HuH-7.5 (cell line): ENCODE measurements at regions not wholly inside any gene's neighbourhood (a gene's known extent, or its start where the extent isn't known, plus 50 kb on each side); places are given as distances from the start of the nearest gene placed in this dataset.

Experiments used
- DNase-seq: peaks from one replicate; pipeline ENCODE4 v3.0.0; 2011; ENCODE audit warnings: low spot score

DNA sequence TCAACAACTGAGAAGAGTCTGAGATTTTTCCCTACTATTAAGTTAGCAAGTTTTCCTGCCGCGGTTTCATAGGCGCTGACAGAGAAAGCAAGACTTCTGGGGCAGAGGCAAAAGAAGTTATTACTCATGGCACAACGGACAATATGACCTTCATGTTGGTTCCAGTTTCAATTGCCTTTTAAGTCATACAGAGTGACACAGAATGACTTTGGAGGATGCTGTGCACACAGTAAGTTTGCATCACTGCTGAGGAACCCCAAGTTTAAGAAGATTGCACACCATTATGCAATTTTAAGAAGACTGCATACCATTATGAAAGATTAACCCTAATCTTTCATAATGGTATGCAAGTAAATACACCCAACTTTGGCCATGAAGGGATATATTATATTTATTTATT lies 626.5 kb upstream of the CHORDC1 start:
- no peak for DNase-seq

DNA sequence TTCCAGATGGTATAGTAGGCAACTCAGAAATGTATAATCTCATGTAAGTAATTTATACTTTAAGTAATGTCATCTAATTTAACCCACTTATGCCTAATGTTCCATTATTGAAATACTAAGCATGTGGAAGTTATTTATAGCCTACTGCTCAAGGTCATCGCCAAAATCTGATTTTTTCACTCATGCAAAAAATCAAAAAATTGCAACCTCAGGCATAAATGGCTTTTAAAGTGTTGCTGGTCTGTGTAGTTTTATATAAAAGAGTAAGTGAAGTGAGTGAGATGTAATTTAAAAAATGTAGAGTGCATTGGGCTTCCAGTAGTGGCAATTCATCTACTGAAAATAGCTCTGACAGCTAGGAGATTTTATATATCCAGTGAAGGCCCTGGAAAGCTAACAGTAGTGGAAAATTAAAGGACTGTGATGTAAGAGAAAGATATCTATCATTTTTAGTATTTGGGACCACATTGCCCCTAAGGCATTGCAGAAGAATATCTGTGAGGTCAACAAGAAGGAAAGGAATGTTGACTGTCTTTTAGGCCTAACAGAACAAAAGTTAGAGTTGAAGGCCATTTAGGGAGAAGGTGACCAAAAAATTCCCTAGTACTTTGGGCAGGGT lies 624.5 kb upstream of the CHORDC1 start:
- no peak for DNase-seq

- no peak for DNase-seq
These were observed 623.8 kb upstream of the CHORDC1 start for GRCh38 chr11:90846628-90847027.

DNA sequence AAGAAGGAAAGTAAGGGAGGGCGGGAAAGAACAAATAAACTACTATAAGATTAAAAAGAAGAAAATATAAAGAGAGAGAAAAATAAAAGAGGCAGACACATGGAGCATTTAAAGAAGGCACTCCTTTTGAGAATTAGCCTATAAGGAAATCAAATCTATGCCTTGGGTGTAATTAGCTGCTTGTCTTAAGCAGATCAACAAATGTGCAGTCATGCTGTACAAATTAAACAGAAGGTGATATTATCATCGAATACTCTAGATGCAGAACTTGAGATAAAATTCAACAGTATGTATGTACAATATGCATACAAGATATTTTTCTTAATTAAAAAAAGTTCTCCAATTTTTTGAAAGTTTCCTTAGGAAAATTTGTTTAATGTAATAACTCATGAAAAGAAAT lies 623.0 kb upstream of the CHORDC1 start:
- no peak for DNase-seq

GRCh38 chr11:90845126-90845525 lies 622.3 kb upstream of the CHORDC1 start:
- DNase-seq, result no peak

GRCh38 chr11:90844041-90844440 lies 621.2 kb upstream of the CHORDC1 start:
- DNase-seq, result no peak

GRCh38 chr11:90842681-90843080 lies 619.8 kb upstream of the CHORDC1 start:
- DNase-seq, result no peak

DNA sequence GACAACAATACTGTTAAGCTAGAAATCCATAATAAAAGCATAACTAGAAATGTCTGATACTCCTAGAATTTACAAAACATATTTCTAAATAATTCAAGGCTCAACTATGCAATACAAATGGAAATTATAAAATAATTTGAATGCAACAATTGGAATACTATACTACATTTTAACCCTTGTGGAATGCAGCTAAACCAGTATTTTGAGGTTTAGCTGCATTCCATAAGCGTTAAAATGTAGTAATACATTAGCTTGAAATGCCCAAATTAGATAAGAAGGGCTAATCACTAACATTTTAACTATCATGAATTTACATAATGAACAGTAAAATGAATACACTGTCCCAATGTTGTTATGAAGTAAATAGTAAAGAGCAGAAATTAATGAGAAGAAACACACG lies 617.2 kb upstream of the CHORDC1 start:
- DNase-seq, result no peak

DNA sequence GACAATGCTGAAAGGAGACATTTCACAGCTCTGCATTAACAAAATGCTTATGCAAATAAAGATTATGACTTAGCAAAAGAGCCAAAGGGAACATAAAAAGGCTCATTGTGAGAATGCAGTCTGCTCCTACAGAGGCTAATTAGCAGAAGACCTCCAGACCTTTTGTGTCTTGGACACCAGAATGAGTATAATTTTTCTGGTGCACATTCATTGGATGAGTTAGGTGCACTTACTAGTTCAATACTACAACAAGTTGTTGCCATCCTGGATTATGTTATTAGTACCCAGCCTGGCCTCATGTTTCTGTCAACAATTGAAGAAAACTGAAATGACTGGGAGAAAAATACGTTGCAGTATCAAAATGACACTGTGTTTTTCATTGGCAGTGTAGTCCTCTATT lies 613.2 kb upstream of the CHORDC1 start:
- DNase-seq, result no peak

DNA sequence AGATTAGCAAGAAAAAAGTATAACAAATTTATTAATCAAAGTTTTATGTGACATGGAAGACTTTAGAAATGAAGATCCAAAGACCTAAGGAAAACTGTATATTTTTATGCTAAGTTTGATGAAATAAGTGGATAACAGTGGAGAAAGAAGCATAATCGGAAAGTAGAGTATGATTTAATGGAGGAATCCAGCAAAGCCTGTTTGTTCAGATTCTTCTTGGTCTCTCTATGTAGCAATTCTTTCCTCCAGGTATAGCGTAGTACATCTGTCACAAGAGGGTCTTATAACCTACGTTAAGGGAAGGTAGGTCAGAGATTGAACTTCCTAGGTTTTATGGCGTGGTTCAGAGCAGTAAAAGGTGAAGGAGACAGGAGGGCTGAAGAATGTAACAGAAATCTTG lies 600.6 kb upstream of the CHORDC1 start:
- no peak for DNase-seq

DNA sequence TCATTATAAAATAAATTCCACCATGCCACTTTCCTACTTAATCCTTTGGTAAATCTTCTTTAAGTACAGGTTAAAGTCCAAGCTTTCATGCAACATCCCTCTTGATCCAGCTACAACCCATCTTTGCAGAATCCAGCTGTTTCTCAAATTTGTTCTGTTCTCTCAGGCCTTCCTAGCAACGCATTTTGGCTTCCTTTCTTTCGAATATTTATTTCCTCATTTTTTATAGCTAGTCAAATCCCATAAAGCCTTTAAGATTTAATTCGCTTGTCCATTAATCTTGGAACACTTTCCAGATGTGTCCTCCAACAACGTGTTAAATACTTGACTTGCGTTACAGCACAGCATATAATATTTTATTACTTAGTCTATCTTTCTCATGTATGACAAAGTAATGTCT lies 600.1 kb upstream of the CHORDC1 start:
- DNase-seq, result no peak

GRCh38 chr11:90818196-90818745 lies 595.4 kb upstream of the CHORDC1 start:
- DNase-seq, result no peak

DNA sequence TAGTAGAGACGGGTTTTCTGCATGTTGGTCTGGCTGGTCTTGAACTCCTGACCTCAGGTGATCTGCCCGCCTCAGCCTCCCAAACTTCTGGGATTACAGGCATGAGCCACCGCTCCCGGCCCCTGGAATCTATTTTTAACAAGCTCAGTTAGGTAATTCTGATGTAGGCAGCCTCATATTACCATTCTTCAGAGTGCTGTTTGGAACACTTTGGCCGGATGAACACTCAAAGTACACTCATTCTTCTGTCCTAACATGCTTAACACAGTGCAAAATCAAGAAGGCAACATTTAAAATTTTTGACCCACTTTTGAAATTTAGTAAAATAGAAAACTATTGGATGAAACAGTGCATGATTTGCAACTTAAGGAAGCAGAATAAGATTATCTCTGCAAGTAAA lies 586.7 kb upstream of the CHORDC1 start:
- no peak for DNase-seq

DNA sequence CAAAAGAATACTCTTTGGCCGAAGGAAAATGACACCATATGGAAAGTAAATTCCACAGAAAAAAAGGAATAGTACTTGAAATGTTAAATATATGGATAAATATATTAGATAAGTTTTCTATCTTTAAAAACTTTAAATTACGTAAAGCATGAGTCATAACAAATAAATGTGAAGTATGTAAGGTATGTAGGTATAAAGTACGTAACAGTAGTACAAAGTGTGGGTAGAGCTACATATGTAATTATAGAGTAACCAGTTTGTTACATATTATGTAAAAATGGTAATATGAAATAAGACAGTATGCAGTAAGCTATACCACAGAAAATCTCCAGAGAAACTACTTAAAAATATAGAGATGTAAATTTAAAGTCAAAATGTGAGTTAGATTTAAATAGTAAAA lies 582.3 kb upstream of the CHORDC1 start:
- no peak for DNase-seq

DNA sequence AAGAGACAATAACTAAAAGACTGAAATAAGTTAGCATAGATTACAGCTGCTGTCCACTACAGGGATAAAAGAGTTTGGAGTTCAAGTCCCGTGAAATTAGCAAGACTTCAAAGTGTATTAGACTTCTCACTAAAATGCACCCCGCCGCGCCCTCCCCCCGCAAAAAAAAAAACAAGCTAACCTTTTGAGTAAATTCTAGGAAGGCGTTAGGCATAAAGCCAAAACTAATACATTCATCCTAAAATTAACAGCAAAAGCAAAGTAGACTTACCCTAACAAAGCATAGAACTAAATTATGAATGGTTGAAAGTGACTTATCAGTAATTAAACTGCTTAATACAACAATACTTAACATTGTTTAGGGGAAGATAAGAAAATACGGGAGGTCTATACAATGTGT lies 581.0 kb upstream of the CHORDC1 start:
- DNase-seq, result no peak

DNA sequence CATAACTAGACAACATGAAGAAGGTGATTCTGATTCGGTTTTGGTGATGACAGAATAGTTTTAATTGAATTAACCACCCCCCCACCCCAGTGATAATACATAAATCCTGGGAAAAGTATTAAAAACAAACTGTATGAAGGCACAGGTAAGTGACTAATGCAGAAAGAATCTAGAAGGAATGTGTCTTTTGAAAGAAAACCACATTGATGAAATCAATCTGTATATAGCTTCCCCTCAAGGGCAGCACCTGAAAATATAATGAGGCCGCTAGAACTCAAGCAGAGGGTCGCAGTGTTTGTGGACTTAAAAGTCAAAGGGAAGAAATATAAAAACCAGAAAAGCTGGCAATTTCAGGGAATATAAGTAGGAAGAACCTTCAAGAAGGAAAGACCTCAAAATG lies 580.5 kb upstream of the CHORDC1 start:
- DNase-seq, result no peak

DNA sequence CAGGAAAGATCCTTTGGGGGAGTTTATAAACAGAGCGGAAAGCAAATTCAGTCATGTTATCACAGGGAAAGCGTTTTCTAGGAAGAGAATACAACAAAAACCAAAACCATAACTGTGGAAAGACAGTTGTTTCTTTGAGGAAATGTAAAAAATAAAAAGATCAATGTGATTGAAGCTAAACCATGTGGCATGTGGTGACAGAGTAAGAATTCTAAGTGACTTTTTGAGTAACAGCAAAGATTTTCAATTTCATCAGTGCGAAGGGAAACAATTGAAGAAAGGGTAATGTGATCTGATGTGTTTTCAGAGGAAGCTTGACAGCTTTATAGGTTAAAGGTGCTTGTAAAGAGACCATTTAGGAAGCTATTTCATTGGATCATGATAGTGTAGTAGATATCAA lies 575.9 kb upstream of the CHORDC1 start:
- no peak for DNase-seq

GRCh38 chr11:90795746-90796145 lies 572.9 kb upstream of the CHORDC1 start:
- no peak for DNase-seq

DNA sequence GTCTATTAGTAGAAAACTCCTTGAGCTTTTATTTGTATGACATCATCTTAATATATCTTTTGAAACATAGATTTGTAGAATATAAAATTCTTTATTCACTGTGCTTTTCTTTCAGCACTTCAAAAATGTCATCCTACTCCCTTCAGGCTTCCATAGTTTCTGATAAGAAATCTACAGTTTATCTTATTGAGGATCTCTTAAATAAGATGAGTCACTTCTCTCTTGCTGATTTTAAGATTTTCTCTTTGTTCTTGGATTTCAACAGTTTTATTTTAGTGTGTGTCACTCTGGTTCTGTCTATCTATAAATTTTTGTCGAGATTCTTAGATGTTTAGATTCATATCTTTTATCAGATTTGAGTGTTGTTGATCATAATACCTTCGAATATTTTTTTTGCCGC lies 566.1 kb upstream of the CHORDC1 start:
- DNase-seq, result no peak

- no peak for DNase-seq
These were observed 561.5 kb upstream of the CHORDC1 start for GRCh38 chr11:90784241-90784814.

DNA sequence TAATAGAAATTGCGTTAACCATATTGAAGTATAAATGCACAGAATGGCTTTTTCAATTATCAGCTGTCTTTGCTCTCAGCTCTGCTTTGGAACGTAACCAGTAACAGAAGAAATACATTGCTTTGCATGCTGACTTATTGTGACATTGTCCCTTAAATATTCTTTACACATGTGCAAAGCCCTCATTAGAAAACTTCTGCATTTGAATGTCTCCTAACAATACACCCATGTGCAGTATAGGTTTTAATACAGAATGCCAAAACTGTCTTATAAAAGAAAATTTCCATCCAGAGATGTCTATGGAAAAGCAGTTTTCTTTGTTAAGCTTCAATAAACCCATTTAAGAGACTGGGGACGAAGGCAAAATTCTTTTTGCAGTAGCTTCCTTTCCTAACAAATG lies 560.3 kb upstream of the CHORDC1 start:
- no peak for DNase-seq

DNA sequence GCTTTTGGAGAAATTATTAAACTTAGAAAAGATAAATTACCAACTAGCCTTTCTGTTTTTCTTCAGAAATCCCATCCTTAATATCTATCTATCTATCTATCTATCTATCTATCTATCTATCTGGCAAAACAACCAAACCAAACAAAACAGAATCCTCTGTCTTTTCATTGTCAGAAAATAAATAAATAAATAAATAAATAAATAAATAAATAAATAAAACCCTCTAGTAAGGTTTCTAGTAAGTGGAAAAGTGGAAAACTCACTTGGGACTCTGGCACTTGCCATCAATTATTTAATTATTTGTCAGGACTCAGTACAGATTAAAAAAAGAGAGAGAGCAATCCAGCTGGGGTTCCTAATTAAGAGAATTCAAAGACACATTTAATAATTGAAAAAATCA lies 556.2 kb upstream of the CHORDC1 start:
- no peak for DNase-seq

DNA sequence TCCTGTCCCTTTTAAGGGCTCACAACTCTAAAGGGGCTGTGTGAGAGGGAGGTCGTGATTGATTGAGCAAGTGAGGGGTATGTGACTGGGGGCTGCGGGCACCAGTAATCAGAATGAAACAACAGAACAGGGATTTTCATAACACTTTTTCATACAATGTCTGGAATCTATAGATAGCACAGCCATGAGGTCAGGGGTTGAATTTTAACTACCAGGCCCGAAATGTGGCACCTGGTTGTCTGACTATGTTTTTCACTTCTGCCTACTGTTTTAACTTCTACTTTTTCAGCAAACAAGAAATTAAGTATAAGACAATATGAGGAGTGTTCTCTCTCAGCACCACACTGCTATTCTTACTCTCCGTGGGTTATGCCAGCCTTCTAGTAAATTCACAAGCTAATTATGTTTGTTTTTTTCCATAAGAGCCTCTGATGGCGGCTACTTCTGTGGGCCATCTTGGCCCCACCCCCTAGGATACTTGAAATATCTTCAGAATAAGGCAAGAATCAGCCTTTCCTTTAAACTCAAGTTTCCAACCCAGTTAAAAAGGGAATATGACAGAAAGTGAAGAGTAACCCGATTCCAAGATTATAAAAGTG lies 552.8 kb upstream of the CHORDC1 start:
- no peak for DNase-seq
